K562 (cell line): ENCODE measurements at regions not wholly inside any gene's neighbourhood (a gene's known extent, or its start where the extent isn't known, plus 50 kb on each side); places are given as distances from the start of the nearest gene placed in this dataset.

ENCODE experiments used
- EWSR1 ChIP-seq: fragments of 450-650 bp; IDR thresholded peaks from 2 replicates; pipeline ENCODE4 v1.6.1; 2018; ENCODE audit warnings: borderline replicate concordance, mild to moderate bottlenecking, low read depth, moderate library complexity; ENCODE audit not compliant: partially characterized antibody
- GABPA ChIP-seq: fragments of 200-800 bp; sonication (Bioruptor generic); conservative IDR thresholded peaks from 2 replicates; pipeline ENCODE4 v1.6.1; 2016; ENCODE audit warnings: low read depth, missing genetic modification characterization, missing compliant biosample characterization
- MTF1 ChIP-seq: fragments of 250-450 bp; sonication (Bioruptor Pico); IDR thresholded peaks from 2 replicates; pipeline ENCODE4 v1.9.0; 2021; ENCODE audit warnings: moderate library complexity, mild to moderate bottlenecking, inconsistent platforms, borderline replicate concordance
- MXI1 ChIP-seq: IDR thresholded peaks from 2 replicates; pipeline ENCODE4 v1.6.1; 2011; ENCODE audit warnings: low read depth, mild to moderate bottlenecking, improper control_type of control experiment, low read length
- NR1H2 ChIP-seq: sonication (generic); formaldehyde crosslinking; IDR thresholded peaks from 2 replicates; pipeline ENCODE4 v1.4.0; 2020; ENCODE audit warnings: mild to moderate bottlenecking, missing genetic modification reagents
- POLR2AphosphoS5 ChIP-seq: IDR thresholded peaks from 2 replicates; pipeline ENCODE4 v1.6.1; 2011; ENCODE audit warnings: mild to moderate bottlenecking, low read depth, low read length, moderate library complexity; ENCODE audit not compliant: control insufficient read depth, insufficient read depth
- TF ChIP-seq, protein P1 (sequence below): sonication (generic); formaldehyde crosslinking; IDR thresholded peaks from 2 replicates; pipeline ENCODE4 v1.8.1; 2023; ENCODE audit warnings: mild to moderate bottlenecking, missing genetic modification reagents
- TF ChIP-seq, protein P2 (sequence below): sonication (generic); formaldehyde crosslinking; IDR thresholded peaks from 2 replicates; pipeline ENCODE4 v1.9.0; 2022; ENCODE audit warnings: mild to moderate bottlenecking, missing genetic modification reagents
- TF ChIP-seq, protein P3 (sequence below): sonication (generic); formaldehyde crosslinking; IDR thresholded peaks from 2 replicates; pipeline ENCODE4 v1.8.0; 2022; ENCODE audit warnings: missing genetic modification reagents, mild to moderate bottlenecking, moderate library complexity, borderline replicate concordance

DNA sequence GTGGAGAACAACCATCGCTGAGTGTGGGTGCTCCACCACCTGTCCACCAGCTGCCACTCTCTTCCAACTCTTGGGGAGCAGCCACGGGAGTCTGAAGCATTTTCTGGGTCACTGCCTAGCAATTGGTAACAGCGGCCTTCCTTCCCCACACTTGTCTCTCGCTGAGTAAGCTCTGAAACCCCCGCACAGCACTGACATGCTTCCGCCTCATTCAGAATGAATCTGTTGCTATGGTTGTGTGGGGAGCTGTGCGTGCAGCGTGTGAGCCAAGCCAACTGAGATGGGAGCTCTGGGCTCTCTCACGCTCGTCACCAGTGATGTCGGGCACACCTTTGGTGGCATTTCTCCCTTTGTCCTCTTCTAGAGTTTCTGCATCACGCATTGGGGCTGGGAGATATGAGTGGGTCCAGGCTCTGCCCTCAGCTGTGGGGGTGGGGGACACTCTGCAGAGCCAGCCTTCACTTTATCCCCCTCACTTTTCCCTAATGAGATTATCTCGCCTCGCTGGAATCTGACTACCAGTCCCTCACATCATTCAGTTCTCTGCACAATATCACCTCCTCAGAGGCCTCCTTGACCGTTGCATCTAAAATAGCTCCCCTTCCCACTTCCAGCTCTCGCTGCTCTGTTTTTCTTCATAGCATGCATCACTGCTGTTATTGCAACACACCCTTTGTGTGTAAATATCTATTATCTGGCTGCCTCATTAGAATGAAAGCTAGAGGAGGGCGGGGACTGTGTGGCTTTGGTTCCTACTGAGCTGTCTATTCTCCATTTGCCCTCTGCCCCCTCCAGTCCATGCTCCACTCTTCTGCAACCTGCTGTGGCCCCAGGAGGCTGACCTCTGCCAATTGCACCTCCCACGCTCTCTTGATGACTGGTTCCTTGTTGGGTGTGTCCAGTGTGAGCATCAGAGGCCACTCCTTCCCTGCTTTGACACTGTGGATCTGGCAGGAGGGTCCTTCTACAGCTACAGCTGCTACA lies 569.9 kb upstream of the CADM1 start:
- no peak for TF ChIP-seq GABPA
- no peak for TF ChIP-seq POLR2AphosphoS5
- TF ChIP-seq NR1H2 (CRISPR knock-in tag), result no peak
- no peak for TF ChIP-seq MTF1 (CRISPR knock-in tag)
- TF ChIP-seq, protein P1, sequence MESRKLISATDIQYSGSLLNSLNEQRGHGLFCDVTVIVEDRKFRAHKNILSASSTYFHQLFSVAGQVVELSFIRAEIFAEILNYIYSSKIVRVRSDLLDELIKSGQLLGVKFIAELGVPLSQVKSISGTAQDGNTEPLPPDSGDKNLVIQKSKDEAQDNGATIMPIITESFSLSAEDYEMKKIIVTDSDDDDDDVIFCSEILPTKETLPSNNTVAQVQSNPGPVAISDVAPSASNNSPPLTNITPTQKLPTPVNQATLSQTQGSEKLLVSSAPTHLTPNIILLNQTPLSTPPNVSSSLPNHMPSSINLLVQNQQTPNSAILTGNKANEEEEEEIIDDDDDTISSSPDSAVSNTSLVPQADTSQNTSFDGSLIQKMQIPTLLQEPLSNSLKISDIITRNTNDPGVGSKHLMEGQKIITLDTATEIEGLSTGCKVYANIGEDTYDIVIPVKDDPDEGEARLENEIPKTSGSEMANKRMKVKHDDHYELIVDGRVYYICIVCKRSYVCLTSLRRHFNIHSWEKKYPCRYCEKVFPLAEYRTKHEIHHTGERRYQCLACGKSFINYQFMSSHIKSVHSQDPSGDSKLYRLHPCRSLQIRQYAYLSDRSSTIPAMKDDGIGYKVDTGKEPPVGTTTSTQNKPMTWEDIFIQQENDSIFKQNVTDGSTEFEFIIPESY (CRISPR knock-in tag), result no peak
- TF ChIP-seq, protein P2, sequence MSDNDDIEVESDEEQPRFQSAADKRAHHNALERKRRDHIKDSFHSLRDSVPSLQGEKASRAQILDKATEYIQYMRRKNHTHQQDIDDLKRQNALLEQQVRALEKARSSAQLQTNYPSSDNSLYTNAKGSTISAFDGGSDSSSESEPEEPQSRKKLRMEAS (CRISPR knock-in tag), result no peak
- no peak for TF ChIP-seq EWSR1
- TF ChIP-seq, protein P3, sequence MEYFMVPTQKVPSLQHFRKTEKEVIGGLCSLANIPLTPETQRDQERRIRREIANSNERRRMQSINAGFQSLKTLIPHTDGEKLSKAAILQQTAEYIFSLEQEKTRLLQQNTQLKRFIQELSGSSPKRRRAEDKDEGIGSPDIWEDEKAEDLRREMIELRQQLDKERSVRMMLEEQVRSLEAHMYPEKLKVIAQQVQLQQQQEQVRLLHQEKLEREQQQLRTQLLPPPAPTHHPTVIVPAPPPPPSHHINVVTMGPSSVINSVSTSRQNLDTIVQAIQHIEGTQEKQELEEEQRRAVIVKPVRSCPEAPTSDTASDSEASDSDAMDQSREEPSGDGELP (CRISPR knock-in tag), result no peak
- no peak for TF ChIP-seq MXI1
